H1 (cell line): ENCODE measurements at regions not wholly inside any gene's neighbourhood (a gene's known extent, or its start where the extent isn't known, plus 50 kb on each side); places are given as distances from the start of the nearest gene placed in this dataset.

Experiments used
- ASH2L ChIP-seq: fragments of 200-600, 300-600 bp; sonication (generic); IDR thresholded peaks from one replicate; pipeline ENCODE4 v1.7.1; 2017; ENCODE audit warnings: low read length
- BRCA1 ChIP-seq: IDR thresholded peaks from 2 replicates; pipeline ENCODE4 v1.6.1; 2012; ENCODE audit warnings: low read depth, low read length, improper control_type of control experiment
- CHD7 ChIP-seq: fragments of 300-600 bp; sonication (generic); IDR thresholded peaks from 2 replicates; pipeline ENCODE4 v1.7.1; 2012; ENCODE audit warnings: low read length, moderate library complexity, mild to moderate bottlenecking, inconsistent platforms; ENCODE audit not compliant: insufficient replicate concordance
- CTCF ChIP-seq, 3 experiments: IDR thresholded peaks; 1 replicate in 2 of 3; 2 replicates in 1 of 3; pipeline versions ENCODE4 v1.5.1 to v1.6.1; 2011; ENCODE audit warnings: low read length in 3 of 3, mild to moderate bottlenecking in 3 of 3, inconsistent platforms in 2 of 3, low read depth in 1 of 3, moderate library complexity in 1 of 3; ENCODE audit not compliant: insufficient read depth in 1 of 3; ENCODE audit errors: control extremely low read depth in 1 of 3
- JUN ChIP-seq: IDR thresholded peaks from 2 replicates; pipeline ENCODE4 v1.6.1; 2011; ENCODE audit warnings: low read depth, mild to moderate bottlenecking, improper control_type of control experiment, low read length
- POLR2A ChIP-seq, 2 experiments: IDR thresholded peaks; 1 replicate in 1 of 2; 2 replicates in 1 of 2; pipeline ENCODE4 v1.6.1; 2011; ENCODE audit warnings: low read depth in 2 of 2, low read length in 2 of 2, mild to moderate bottlenecking in 2 of 2; ENCODE audit errors: control extremely low read depth in 1 of 2
- TAF7 ChIP-seq: optimal IDR thresholded peaks from 2 replicates; pipeline ENCODE3; 2011; ENCODE audit warnings: low read depth, mild to moderate bottlenecking, inconsistent platforms, low read length, moderate library complexity, borderline replicate concordance
- USF2 ChIP-seq: IDR thresholded peaks from 2 replicates; pipeline ENCODE4 v1.6.1; 2011; ENCODE audit warnings: low read length, improper control_type of control experiment

- TF ChIP-seq JUN (no peak), TAF7 (no peak), POLR2A (IDR thresholded peaks at IDR 0.05; ENCODE audit: control extremely low read depth in 1 of 2, low read depth in 2 of 2, low read length in 2 of 2) (no peak), BRCA1 (no peak), USF2 (no peak), CTCF (IDR thresholded peaks at IDR 0.05; ENCODE audit: control extremely low read depth in 1 of 3, insufficient read depth in 1 of 3, low read depth in 1 of 3, low read length in 3 of 3) (no peak), ASH2L (no peak), CHD7 (no peak)
Measured at GRCh38 chr14:35193161-35193560, 70.8 kb downstream of the PRORP start (continued).
